ENCODE measurements at regions not wholly inside any gene's neighbourhood (a gene's known extent, or its start where the extent isn't known, plus 50 kb on each side); places are given as distances from the start of the nearest gene placed in this dataset.

GRCh38 chr3:178480795-178481194, 55.4 kb upstream of the KCNMB2 start:
- DNase-seq (ENCODE audit: low read depth in 2 of 2), result no peak

DNA sequence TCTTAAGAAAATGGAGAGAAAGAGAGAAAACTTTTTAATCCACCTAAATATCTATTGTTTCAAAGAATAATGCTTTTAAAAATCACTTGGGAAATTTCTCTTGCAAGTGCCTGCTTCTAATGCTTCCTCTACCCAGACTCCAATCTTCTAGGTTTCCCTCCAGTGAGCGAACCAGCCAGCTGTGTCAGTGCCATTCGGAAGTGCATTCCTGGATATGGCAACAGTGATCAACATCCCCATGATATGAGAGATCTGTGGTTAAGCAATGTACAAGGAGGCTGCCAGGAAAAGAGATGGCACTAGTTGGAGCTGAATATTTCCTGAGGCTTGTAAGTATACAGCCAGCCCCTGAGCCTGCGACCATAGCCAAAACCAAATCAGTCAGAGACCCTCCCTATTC, 53.3 kb upstream of the KCNMB2 start:
- DNase-seq (ENCODE audit: low read depth in 2 of 2), result no peak

DNA sequence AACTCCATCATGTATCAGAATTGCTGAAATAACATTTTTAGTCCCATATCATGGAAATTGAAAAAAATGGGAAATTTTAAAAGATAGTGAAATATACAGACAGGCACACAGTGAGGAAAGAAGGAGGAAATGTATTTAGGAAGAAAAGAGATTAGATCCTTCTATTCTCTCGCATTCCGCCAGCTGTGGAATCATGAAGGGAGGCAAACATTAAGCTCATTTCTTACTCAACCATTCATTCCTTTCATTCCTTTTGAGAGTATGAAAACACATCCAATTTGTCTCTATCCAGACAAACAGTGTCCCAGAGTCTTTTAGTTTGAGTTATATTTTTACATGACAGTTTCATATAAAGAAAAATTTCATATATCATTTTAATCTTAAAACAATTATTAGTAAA, 52.5 kb upstream of the KCNMB2 start:
- DNase-seq (ENCODE audit: low read depth in 2 of 2), result no peak

- no peak for DNase-seq (ENCODE audit: low read depth in 2 of 2)
These were observed 50.5 kb upstream of the KCNMB2 start for GRCh38 chr3:178485756-178486155.

Data from stimulated activated CD4-positive, alpha-beta T cell treated with anti-CD3 and anti-CD28 coated beads, Interleukin-12 subunit alpha, Interleukin-12 subunit beta, amount 100 ng/mL, for 24 hours (primary cell).